DND-41 (cell line): ENCODE measurements at regions not wholly inside any gene's neighbourhood (a gene's known extent, or its start where the extent isn't known, plus 50 kb on each side); places are given as distances from the start of the nearest gene placed in this dataset.

Experiments
- ATAC-seq: fragments of 200-7000 bp; cut with Tn5 transposase; 3 replicates; pipeline ENCODE4 v1.9.1; 2021; ENCODE audit warnings: low read depth; ENCODE audit not compliant: insufficient read depth
- DNase-seq: peaks from one replicate; pipeline ENCODE4 v3.0.0-alpha.2; 2020
- H2AFZ ChIP-seq: 2 replicates; pipeline ENCODE4 v1.6.0; 2012; ENCODE audit warnings: low read depth, low read length
- H3K27ac ChIP-seq: 2 replicates; pipeline ENCODE4 v1.5.1; 2012; ENCODE audit warnings: low read length, inconsistent platforms
- H3K27me3 ChIP-seq: fragments of 200-600 bp; sonication (generic); 2 replicates; pipeline ENCODE4 v1.6.0; 2012; ENCODE audit warnings: low read length, mild to moderate bottlenecking, inconsistent platforms; ENCODE audit not compliant: insufficient read depth, poor library complexity
- H3K36me3 ChIP-seq: 2 replicates; pipeline ENCODE4 v1.5.1; 2012; ENCODE audit warnings: low read length, inconsistent platforms; ENCODE audit not compliant: insufficient read depth
- H3K4me1 ChIP-seq: 2 replicates; pipeline ENCODE4 v1.5.1; 2012; ENCODE audit warnings: mild to moderate bottlenecking, low read length; ENCODE audit not compliant: insufficient read depth
- H3K4me2 ChIP-seq: 2 replicates; pipeline ENCODE4 v1.6.0; 2012; ENCODE audit warnings: mild to moderate bottlenecking, moderate library complexity, low read length, inconsistent platforms; ENCODE audit not compliant: insufficient read depth
- H3K4me3 ChIP-seq, 2 experiments: fragments of 200-600 bp in 1 of 2; shearing (Covaris generic) in 1 of 2; 2 replicates each; pipeline ENCODE4 v1.5.1; 2012 to 2016; ENCODE audit warnings: inconsistent platforms in 2 of 2, low read length in 2 of 2, mild to moderate bottlenecking in 2 of 2, low read depth in 1 of 2, moderate library complexity in 1 of 2
- H3K79me2 ChIP-seq: 2 replicates; pipeline ENCODE4 v1.6.0; 2012; ENCODE audit warnings: low read length, inconsistent platforms; ENCODE audit not compliant: insufficient read depth
- H3K9ac ChIP-seq: 2 replicates; pipeline ENCODE4 v1.6.0; 2012; ENCODE audit warnings: low read depth, mild to moderate bottlenecking, inconsistent platforms, low read length, moderate library complexity
- H3K9me3 ChIP-seq: 2 replicates; pipeline ENCODE4 v1.5.1; 2012; ENCODE audit warnings: low read length, moderate library complexity, mild to moderate bottlenecking, inconsistent platforms; ENCODE audit not compliant: insufficient read depth, severe bottlenecking
- H4K20me1 ChIP-seq: 2 replicates; pipeline ENCODE4 v1.6.0; 2012; ENCODE audit warnings: low read length; ENCODE audit not compliant: insufficient read depth
- EZH2 ChIP-seq: IDR thresholded peaks from 3 replicates; pipeline ENCODE4 v1.6.1; 2012; ENCODE audit warnings: borderline replicate concordance, low read depth, mild to moderate bottlenecking, moderate library complexity, low read length, inconsistent platforms; ENCODE audit not compliant: severe bottlenecking
- TF ChIP-seq, protein P1 (sequence below): IDR thresholded peaks from 2 replicates; pipeline ENCODE4 v1.5.1; 2012; ENCODE audit warnings: borderline replicate concordance, low read length, moderate library complexity, mild to moderate bottlenecking; ENCODE audit not compliant: poor library complexity, severe bottlenecking; ENCODE audit errors: extremely low read depth

- ATAC-seq: no peak
Observed at GRCh38 chr10:56698506-56698905, 337.4 kb upstream of the ZWINT start.

GRCh38 chr10:56679578-56679977 is 318.5 kb upstream of the ZWINT start:
- no peak for DNase-seq
- H4K20me1 ChIP-seq: no peaks in the 10 kb centered on the region
- no peaks in the 10 kb centered on the region for H3K79me2 ChIP-seq
- no peak for TF ChIP-seq EZH2
- TF ChIP-seq, protein P1, sequence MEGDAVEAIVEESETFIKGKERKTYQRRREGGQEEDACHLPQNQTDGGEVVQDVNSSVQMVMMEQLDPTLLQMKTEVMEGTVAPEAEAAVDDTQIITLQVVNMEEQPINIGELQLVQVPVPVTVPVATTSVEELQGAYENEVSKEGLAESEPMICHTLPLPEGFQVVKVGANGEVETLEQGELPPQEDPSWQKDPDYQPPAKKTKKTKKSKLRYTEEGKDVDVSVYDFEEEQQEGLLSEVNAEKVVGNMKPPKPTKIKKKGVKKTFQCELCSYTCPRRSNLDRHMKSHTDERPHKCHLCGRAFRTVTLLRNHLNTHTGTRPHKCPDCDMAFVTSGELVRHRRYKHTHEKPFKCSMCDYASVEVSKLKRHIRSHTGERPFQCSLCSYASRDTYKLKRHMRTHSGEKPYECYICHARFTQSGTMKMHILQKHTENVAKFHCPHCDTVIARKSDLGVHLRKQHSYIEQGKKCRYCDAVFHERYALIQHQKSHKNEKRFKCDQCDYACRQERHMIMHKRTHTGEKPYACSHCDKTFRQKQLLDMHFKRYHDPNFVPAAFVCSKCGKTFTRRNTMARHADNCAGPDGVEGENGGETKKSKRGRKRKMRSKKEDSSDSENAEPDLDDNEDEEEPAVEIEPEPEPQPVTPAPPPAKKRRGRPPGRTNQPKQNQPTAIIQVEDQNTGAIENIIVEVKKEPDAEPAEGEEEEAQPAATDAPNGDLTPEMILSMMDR: no peak
- H3K9ac ChIP-seq: no peak overlapping the region
- no peaks in the 10 kb centered on the region for H3K36me3 ChIP-seq
- no peaks in the 10 kb centered on the region for H3K9me3 ChIP-seq
- no peaks in the 10 kb centered on the region for H3K4me1 ChIP-seq
- H3K27me3 ChIP-seq: no peaks in the 10 kb centered on the region
- no peak overlapping the region for H3K27ac ChIP-seq
- H3K4me3 ChIP-seq: no peak overlapping the region
- ATAC-seq: no peak
- no peak overlapping the region for H2AFZ ChIP-seq
- no peak overlapping the region for H3K4me2 ChIP-seq

More at GRCh38 chr10:56698506-56698905, 337.4 kb upstream of the ZWINT start:
- Histone ChIP-seq H3K79me2 (no peaks in the 10 kb centered on the region), H3K4me2 (no peak overlapping the region), H3K27me3 (no peaks in the 10 kb centered on the region), H3K27ac (no peak overlapping the region), H3K9ac (no peak overlapping the region), H4K20me1 (no peaks in the 10 kb centered on the region), H3K36me3 (no peaks in the 10 kb centered on the region), H3K9me3 (no peaks in the 10 kb centered on the region), H3K4me1 (no peaks in the 10 kb centered on the region), H3K4me3 (no peak overlapping the region), H2AFZ (no peak overlapping the region)
- no peak for TF ChIP-seq EZH2
- TF ChIP-seq, protein P1: no peak
- DNase-seq: no peak

DNA sequence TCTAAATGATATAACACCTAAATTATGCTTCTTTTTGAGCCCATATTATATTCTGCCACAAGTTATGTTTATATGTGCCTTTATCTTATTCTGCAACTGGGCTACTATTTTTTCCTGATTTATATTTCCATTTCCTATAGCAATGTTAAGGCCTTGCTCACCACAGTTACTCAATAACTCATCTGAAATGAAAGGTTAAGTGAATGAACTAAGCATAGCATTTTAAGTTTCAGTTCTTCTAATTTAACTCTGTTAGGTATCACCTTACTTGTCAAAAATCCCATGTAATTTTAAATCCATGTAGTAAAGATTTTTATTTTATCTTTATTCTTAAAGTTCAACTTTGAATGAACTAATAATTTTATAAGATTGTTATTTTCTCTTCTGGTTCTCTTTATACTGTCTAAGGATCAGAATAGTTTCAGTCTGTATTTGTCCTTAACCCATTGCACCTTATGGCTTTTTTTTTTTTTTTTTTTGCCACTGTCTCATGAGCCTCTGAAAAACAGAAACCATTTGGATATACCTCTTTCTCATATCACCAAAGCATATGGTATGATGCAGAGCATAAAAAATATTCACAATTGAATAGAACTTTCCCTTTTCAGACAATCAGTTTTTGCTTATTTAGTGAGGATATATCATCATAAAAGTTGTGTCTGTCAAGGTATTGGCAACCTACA is 301.8 kb upstream of the ZWINT start:
- Histone ChIP-seq H3K79me2 (no peaks in the 10 kb centered on the region), H3K27ac (no peak overlapping the region), H3K4me2 (no peak overlapping the region), H3K9ac (no peak overlapping the region), H3K27me3 (no peaks in the 10 kb centered on the region), H3K4me1 (no peaks in the 10 kb centered on the region), H4K20me1 (no peaks in the 10 kb centered on the region), H3K9me3 (no peaks in the 10 kb centered on the region), H3K4me3 (no peak overlapping the region), H2AFZ (no peak overlapping the region), H3K36me3 (no peaks in the 10 kb centered on the region)
- DNase-seq: no peak
- ATAC-seq: no peak
- TF ChIP-seq EZH2: no peak
- TF ChIP-seq, protein P1: no peak

DNA sequence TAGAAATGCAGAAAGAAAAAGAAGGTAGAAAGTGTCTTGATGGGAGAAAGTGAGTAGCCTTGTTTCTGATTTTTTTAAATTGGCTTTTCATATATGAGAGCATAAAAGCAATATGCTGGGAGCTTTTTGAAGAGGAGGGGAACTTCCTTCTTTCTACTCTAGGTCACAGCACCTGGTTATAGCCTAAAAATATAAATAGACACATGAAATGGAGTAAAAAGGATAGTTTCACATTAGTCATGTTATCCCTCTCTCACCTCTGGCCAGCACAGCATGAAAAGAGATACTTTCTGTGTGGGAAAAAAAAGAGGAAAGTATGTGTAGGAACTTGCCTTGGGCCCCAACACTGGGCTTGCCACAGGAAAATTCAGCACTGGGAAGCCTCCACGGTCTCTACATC is 292.2 kb upstream of the ZWINT start:
- Histone ChIP-seq H3K27me3 (no peaks in the 10 kb centered on the region), H3K4me1 (no peaks in the 10 kb centered on the region), H3K27ac (no peak overlapping the region), H2AFZ (no peak overlapping the region), H3K36me3 (no peaks in the 10 kb centered on the region), H3K9ac (no peak overlapping the region), H3K4me2 (no peak overlapping the region), H3K4me3 (no peak overlapping the region), H3K9me3 (peaks cover 8% of the 10 kb centered on the region), H3K79me2 (no peaks in the 10 kb centered on the region), H4K20me1 (no peaks in the 10 kb centered on the region)
- DNase-seq (no peak), ATAC-seq (no peak)
- no peak for TF ChIP-seq EZH2
- TF ChIP-seq, protein P1: no peak
